Right lobe of liver (tissue), 6 donors: ENCODE measurements at regions not wholly inside any gene's neighbourhood (a gene's known extent, or its start where the extent isn't known, plus 50 kb on each side); places are given as distances from the start of the nearest gene placed in this dataset.

ENCODE experiments used
- ATAC-seq, 4 donors: fragments of 200-7000 bp; cut with Tn5 transposase; one replicate each; pipeline ENCODE4 v1.9.1; 2020; ENCODE audit warnings: mild to moderate bottlenecking in 4 of 4, moderate library complexity in 4 of 4
- DNase-seq, 3 donors: peaks; one replicate each; pipeline ENCODE4 v3.0.0-alpha.2; 2020
- H3K27ac ChIP-seq, 3 donors: fragments of 200-600 bp; one replicate each; pipeline ENCODE4 v1.8.0; 2022
- H3K27me3 ChIP-seq, 2 donors: fragments of 200-600 bp; one replicate each; pipeline ENCODE4 v1.8.0; 2022
- H3K36me3 ChIP-seq, 4 donors: fragments of 200-600 bp; sonication (generic) in 1 of 4; one replicate each; pipeline versions ENCODE4 v1.5.1 to v1.8.0; 2017 to 2022; ENCODE audit warnings: control low read depth in 1 of 4
- H3K4me1 ChIP-seq, 4 donors: fragments of 200-600 bp; sonication (generic) in 1 of 4; one replicate each; pipeline versions ENCODE4 v1.5.1 to v1.8.0; 2017 to 2022; ENCODE audit warnings: control low read depth in 1 of 4
- H3K4me3 ChIP-seq, 3 donors: fragments of 200-600 bp; one replicate each; pipeline ENCODE4 v1.8.0; 2022
- H3K9me3 ChIP-seq, 4 donors: fragments of 200-600 bp; sonication (generic) in 1 of 4; one replicate each; pipeline versions ENCODE4 v1.5.1 to v1.8.0; 2017 to 2022; ENCODE audit warnings: control low read depth in 1 of 4
- CTCF ChIP-seq, 4 donors: fragments of 200-600 bp in 3 of 4; fragments of 450-650 bp in 1 of 4; IDR thresholded peaks; one replicate each; pipeline versions ENCODE4 v1.5.1 to v1.8.0; 2016 to 2022; ENCODE audit warnings: antibody characterized with exemption in 4 of 4, mild to moderate bottlenecking in 2 of 4
- POLR2A ChIP-seq: fragments of 450-650 bp; IDR thresholded peaks from one replicate; pipeline ENCODE4 v1.6.1; 2017; ENCODE audit warnings: antibody characterized with exemption, mild to moderate bottlenecking
- WGBS: methylation state at CpG from one replicate; pipeline ENCODE4 v1.1.6; 2018; ENCODE audit warnings: low coverage, low lambda C conversion rate; ENCODE audit not compliant: insufficient coverage; ENCODE audit errors: missing lambda C conversion rate; 5-methylcytosine and 5-hydroxymethylcytosine counted together
- intact Hi-C, 2 donors: fragments of 100-400 bp; cut with DNase I; formaldehyde crosslinking; loops; one replicate each; pipeline versions ENCODE4 v1.11.2 to v1.14.1; 2022
- donor health status: DM: no; HTN: yes; CAD: no.
- donor health status: DM: no; HTN: no; CAD: no.
- donor health status: DM: no; HTN: no; CAD: no.
- donor health status: DM: no; HTN: yes; CAD: no.
- donor health status: DM: no; HTN: yes; CAD: no.

GRCh38 chr13:23959231-23959862 is 62.0 kb upstream of the C1QTNF9B start:
- 84% methylated on average over 2 of the region's 2 CpGs for WGBS
- Histone ChIP-seq H3K4me3 (no peak overlapping the region), H3K27me3 (no peaks in the 10 kb centered on the region), H3K36me3 (no peaks in the 10 kb centered on the region), H3K27ac (no peak overlapping the region), H3K9me3 (no peaks in the 10 kb centered on the region), H3K4me1 (no peaks in the 10 kb centered on the region)
- DNase-seq (no peak), ATAC-seq (no peak)
- intact Hi-C loops: no loop called here
- TF ChIP-seq CTCF (IDR thresholded peaks at IDR 0.05): no peak
- no peak for TF ChIP-seq POLR2A

GRCh38 chr13:23960566-23961156 is 63.4 kb upstream of the C1QTNF9B start:
- no peaks in the 10 kb centered on the region for H3K4me1 ChIP-seq
- H3K27ac ChIP-seq: no peak overlapping the region
- DNase-seq (no peak), ATAC-seq (peak; percentile 74 to 84 (median 76))
- H3K9me3 ChIP-seq: no peaks in the 10 kb centered on the region
- WGBS: 63% methylated on average over 1 of the region's 1 CpG
- intact Hi-C loops: no loop called here
- H3K27me3 ChIP-seq: no peaks in the 10 kb centered on the region
- TF ChIP-seq CTCF (IDR thresholded peaks at IDR 0.05) (peak; percentile 47 to 74 (median 71)), POLR2A (no peak)
- H3K36me3 ChIP-seq: no peaks in the 10 kb centered on the region
- no peak overlapping the region for H3K4me3 ChIP-seq

DNA sequence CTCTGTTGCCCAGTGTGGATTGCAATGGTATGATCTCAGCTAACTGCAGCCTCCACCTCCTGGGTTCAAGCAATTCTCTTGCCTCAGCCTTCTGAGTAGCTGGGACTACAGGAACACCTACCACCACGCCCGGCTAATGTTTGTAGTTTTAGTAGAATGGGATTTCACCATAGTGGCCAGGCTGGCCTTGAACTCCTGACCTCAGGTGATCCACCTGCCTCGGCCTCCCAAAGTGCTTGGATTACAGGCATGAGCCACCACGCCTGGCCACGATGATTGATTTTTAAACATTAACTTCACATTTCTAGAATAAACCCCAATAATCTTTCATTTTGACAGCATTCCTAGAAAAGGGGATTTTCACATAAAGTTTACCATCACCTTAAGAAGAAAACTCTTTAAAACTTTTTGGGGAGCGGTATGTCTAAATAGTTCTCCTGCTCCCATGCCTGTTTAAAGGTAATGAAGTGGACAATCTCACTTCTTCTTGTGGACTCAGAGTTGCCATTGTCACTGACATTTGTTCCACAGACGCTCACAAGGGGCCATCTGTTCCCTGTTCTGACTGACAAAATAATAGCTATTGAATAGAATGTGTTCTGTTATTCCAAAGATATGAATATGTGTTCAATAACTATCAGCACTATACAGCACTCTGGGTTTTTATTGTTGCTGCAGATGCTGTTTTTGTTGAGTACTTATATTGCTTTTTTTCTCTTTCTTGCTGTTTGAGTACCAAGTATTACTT is 66.1 kb upstream of the C1QTNF9B start:
- no peak overlapping the region for H3K27ac ChIP-seq
- no peak for ATAC-seq
- TF ChIP-seq CTCF (IDR thresholded peaks at IDR 0.05) (no peak), POLR2A (no peak)

DNA sequence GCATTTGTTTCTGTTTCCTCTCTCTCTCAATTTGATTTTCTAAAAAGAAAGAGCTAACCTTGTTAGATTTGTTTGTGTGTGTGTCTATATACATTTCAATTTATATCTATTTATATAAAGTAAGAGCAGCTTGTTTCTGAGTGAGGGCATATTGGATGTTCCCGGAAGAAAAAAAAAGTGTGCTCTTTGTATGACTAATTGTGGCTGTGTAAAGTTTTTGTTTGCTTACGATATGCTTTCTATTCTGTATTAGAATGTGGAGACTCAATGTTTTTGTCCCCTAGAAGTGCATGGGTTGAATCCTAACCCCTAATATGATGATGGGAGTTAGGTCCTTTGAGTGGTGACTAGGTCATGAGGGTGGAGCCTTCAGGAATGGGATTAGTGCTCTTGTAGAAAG is 66.6 kb upstream of the C1QTNF9B start:
- no peaks in the 10 kb centered on the region for H3K36me3 ChIP-seq
- H3K27ac ChIP-seq: no peak overlapping the region
- DNase-seq: no peak
- 83% methylated on average over 2 of the region's 2 CpGs for WGBS
- H3K9me3 ChIP-seq: no peaks in the 10 kb centered on the region
- ATAC-seq: no peak
- H3K4me1 ChIP-seq: peaks cover 0 to 3% (median 0%) of the 10 kb centered on the region in 4 donors
- no peak for TF ChIP-seq CTCF (IDR thresholded peaks at IDR 0.05)
- TF ChIP-seq POLR2A: no peak
- no peaks in the 10 kb centered on the region for H3K27me3 ChIP-seq
- intact Hi-C loops: no loop called here
- H3K4me3 ChIP-seq: no peak overlapping the region

More for the DNA sequence above, 66.1 kb upstream of the C1QTNF9B start:
- Histone ChIP-seq H3K36me3 (no peaks in the 10 kb centered on the region), H3K4me3 (no peak overlapping the region), H3K4me1 (peaks cover 0 to 3% (median 0%) of the 10 kb centered on the region in 4 donors), H3K9me3 (no peaks in the 10 kb centered on the region), H3K27me3 (no peaks in the 10 kb centered on the region)
- intact Hi-C loops: no loop called here
- WGBS: 51% methylated on average over 5 of the region's 7 CpGs
- no peak for DNase-seq
